ENCODE measurements at regions not wholly inside any gene's neighbourhood (a gene's known extent, or its start where the extent isn't known, plus 50 kb on each side); places are given as distances from the start of the nearest gene placed in this dataset.

GRCh38 chr5:162852134-162852533 is 585.3 kb upstream of the CCNG1 start:
- no peak for TF ChIP-seq CTCF (IDR thresholded peaks at IDR 0.05; ENCODE audit: low read depth, low read length)
- H3K27me3 ChIP-seq (ENCODE audit: control insufficient read depth, insufficient read depth, low read length), result no peaks in the 10 kb centered on the region
- ChIA-PET CTCF (no interaction called here), POLR2A (no interaction called here)
- H3K4me3 ChIP-seq (ENCODE audit: low read depth, low read length), result no peak overlapping the region
- H3K9me3 ChIP-seq (ENCODE audit: control insufficient read depth, insufficient read depth, low read length), result peaks cover 7% of the 10 kb centered on the region; the same call in 1 of the 2 replicates
- DNase-seq (ENCODE audit: low read depth, low spot score), result no peak
- H3K27ac ChIP-seq (ENCODE audit: low read depth, low read length), result no peak overlapping the region

- Histone ChIP-seq H3K4me3 (ENCODE audit: low read depth, low read length) (no peak overlapping the region), H3K9me3 (ENCODE audit: control insufficient read depth, insufficient read depth, low read length) (peaks cover 7% of the 10 kb centered on the region; the same call in 1 of the 2 replicates), H3K27ac (ENCODE audit: low read depth, low read length) (no peak overlapping the region), H3K27me3 (ENCODE audit: control insufficient read depth, insufficient read depth, low read length) (no peaks in the 10 kb centered on the region)
- ChIA-PET POLR2A (no interaction called here), CTCF (no interaction called here)
- no peak for TF ChIP-seq CTCF (IDR thresholded peaks at IDR 0.05; ENCODE audit: low read depth, low read length)
- no peak for DNase-seq (ENCODE audit: low read depth, low spot score)
Measured at GRCh38 chr5:162858770-162859169, 578.6 kb upstream of the CCNG1 start.

- no peak for TF ChIP-seq CTCF (IDR thresholded peaks at IDR 0.05; ENCODE audit: low read depth, low read length)
- ChIA-PET POLR2A (no interaction called here), CTCF (no interaction called here)
Measured at GRCh38 chr5:162870966-162871365, 566.4 kb upstream of the CCNG1 start.

GRCh38 chr5:162882629-162883028 is 554.8 kb upstream of the CCNG1 start:
- Histone ChIP-seq H3K4me3 (ENCODE audit: low read depth, low read length) (no peak overlapping the region), H3K9me3 (ENCODE audit: control insufficient read depth, insufficient read depth, low read length) (peaks cover 18% of the 10 kb centered on the region), H3K27ac (ENCODE audit: low read depth, low read length) (no peak overlapping the region), H3K27me3 (ENCODE audit: control insufficient read depth, insufficient read depth, low read length) (no peaks in the 10 kb centered on the region)
- DNase-seq (ENCODE audit: low read depth, low spot score), result no peak
- CTCF ChIA-PET, result no interaction called here
- no peak for TF ChIP-seq CTCF (IDR thresholded peaks at IDR 0.05; ENCODE audit: low read depth, low read length)
- POLR2A ChIA-PET, result no interaction called here

More at GRCh38 chr5:162870966-162871365, 566.4 kb upstream of the CCNG1 start:
- Histone ChIP-seq H3K4me3 (ENCODE audit: low read depth, low read length) (no peak overlapping the region), H3K27me3 (ENCODE audit: control insufficient read depth, insufficient read depth, low read length) (no peaks in the 10 kb centered on the region), H3K27ac (ENCODE audit: low read depth, low read length) (no peak overlapping the region), H3K9me3 (ENCODE audit: control insufficient read depth, insufficient read depth, low read length) (peaks cover 3% of the 10 kb centered on the region; the same call in 1 of the 2 replicates)
- DNase-seq (ENCODE audit: low read depth, low spot score), result no peak

GRCh38 chr5:162886717-162887116 is 550.7 kb upstream of the CCNG1 start:
- Histone ChIP-seq H3K9me3 (ENCODE audit: control insufficient read depth, insufficient read depth, low read length) (peaks cover 8% of the 10 kb centered on the region), H3K4me3 (ENCODE audit: low read depth, low read length) (no peak overlapping the region), H3K27ac (ENCODE audit: low read depth, low read length) (no peak overlapping the region), H3K27me3 (ENCODE audit: control insufficient read depth, insufficient read depth, low read length) (no peaks in the 10 kb centered on the region)
- TF ChIP-seq CTCF (IDR thresholded peaks at IDR 0.05; ENCODE audit: low read depth, low read length), result no peak
- no peak for DNase-seq (ENCODE audit: low read depth, low spot score)
- CTCF ChIA-PET, result no interaction called here
- POLR2A ChIA-PET, result no interaction called here
